NCI-H146 treated with DMSO at 0.1 percent for 48 hours (cell line): ENCODE measurements at regions not wholly inside any gene's neighbourhood (a gene's known extent, or its start where the extent isn't known, plus 50 kb on each side); places are given as distances from the start of the nearest gene placed in this dataset.

Experiments
- DNase-seq: peaks from one replicate; lab custom pipeline; 2025; ENCODE audit not compliant: unreplicated experiment; lab: John Stamatoyannopoulos, UW

DNA sequence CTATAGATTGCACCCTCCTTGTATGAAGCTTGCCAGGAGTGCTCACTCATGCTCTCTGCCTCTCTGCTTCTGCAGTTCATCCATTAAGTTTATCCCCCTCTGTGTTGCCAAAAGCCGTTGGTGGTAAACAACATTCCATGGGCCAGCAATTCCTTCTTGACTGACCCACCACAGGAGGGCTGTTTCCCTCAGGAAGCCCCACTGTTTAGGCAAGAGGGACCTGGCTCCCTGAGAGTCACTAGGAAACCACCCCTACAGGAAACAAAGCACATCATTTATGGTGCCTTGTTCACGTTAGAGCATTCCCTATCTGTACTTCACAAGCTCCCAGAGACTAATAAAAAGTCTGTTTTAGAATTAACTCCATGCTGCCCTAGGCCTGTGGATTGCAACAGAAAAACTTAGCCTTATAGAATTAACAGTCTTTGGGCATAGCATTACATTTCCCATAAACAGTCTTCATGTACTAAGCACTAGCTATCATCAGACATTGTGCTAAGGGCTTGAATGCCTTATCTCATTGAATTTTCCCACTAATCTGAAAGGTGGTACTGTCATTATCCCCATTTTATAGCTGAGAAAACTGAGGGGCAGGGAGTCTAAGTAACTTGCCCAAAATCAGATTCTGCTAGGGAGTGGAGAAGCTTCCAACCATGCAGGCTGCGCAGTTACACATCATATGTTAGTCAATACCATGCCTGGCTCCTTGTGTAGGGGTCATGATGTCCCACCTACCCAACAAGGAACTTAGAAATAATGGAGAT lies 149.9 kb downstream of the SHQ1 start:
- no peak for DNase-seq

DNA sequence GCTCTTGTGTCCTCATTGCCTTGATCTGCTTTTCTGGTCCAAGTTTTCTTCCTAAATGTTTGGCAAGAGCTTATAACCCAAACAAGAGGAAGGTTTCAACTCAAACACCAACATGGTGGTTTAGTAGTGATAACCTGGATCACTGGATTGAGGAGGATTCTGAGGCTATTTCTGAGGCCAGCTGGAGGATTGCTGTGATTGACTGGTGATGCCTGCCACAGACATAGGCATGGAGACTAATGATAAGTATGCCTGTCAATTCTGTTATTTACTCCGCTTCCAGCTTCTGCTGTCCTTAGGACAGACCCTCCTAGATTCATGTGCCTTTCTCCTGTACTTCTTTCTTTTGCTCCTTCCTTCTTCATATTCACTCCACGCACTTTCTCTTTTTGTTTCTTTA lies 150.5 kb downstream of the SHQ1 start:
- no peak for DNase-seq

DNA sequence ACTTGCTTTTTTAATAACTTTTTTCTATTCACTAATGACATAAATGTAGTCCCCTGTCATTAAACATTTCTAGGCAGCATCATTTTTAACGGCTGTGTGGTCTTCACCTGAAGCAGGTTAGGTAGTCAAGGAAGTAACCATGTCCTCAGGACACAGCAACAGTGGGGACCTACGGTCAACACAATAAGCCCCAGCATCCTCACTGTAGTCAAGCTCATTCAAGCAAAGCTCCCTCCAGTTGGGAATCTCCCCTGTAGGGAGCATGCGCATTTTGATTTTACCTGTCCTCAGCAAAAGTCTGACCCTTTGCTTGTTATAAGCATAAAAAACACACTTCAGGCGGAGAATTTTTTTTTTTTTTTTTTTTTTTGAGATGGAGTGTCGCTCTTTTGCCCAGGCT lies 151.4 kb downstream of the SHQ1 start:
- no peak for DNase-seq

DNA sequence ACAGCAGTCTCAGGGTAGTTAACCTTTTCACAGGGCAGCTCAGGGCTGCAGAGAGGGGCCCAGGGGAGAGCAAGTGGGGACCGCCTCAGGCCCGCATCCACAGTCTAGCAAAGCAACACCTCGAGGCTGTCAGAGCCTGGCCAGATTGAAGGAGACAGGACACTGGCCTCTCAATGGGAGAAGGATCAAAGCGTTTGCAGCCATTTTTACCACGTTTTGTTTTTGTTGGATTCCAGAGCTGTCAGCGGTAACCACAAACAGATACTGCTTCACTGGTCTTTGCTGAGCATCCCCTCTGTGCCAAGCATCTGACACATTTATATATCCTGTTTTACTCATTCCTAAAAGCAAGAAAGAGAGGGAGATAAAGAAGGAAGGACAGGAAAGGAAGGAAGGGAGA lies 153.8 kb downstream of the SHQ1 start:
- DNase-seq: no peak

DNA sequence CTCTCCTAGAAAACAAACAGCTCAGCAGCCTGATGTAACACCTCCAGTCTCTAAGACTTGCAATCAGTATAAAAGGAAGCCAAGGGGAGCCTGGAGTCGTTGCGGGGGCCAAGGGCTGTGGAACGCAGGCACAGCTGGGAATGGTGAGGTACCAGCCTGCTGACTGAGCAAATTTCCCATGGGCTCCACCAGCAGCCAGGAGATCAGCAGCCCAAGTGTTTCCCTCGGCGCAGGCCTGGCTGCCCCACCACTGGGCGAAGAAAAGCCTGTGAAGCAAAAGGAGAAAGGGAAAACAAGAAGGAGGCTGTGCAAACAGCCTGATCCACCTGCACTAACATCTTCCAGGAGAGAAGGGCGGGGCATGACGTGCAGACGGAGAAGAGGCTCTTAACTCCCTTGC lies 155.3 kb downstream of the SHQ1 start:
- DNase-seq: no peak

DNA sequence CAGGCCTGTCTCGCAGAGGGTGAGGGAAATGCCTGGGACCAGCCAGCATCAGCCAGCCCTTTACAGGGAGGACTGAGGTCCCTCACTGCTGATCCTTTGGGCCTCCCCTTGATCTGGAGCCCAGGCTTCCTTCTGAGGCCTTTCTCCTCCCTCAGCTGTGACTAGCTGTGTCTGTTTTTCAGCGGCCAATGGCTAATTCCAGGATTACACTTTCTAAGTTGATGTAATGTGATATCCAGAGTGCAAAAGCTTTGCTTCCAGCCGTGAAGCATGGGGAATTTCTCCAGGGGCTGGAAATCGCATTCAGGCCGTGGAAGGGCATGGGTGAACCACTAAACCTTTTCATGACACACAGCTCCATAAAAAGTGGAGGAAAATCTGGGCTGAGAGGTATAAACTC lies 157.6 kb downstream of the SHQ1 start:
- DNase-seq: no peak

DNA sequence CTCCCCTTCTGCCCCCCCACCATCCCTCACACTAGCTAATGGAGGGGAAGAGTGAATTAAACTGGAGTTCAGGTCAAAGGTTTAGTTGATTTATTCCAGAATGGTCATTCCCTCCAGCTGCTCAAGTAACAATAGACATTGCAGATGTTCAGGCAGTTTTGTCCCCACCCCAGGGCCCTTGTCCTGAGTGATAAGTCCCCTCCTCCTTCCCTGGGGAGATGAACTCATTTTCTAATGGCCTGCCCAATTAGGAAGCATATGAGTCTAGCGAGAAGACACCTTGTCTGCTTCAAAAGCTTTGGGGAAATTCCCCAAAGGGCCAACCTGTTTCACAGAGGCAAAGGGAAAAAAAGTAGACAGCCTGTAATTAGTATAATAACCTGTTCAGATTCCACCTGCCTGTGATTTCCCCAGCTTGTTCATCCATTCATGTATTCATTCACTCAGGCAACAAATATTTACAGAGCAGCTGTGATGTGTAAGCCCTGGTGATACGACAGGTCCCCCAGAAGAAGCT lies 165.3 kb downstream of the SHQ1 start:
- peak; percentile 92 for DNase-seq

DNA sequence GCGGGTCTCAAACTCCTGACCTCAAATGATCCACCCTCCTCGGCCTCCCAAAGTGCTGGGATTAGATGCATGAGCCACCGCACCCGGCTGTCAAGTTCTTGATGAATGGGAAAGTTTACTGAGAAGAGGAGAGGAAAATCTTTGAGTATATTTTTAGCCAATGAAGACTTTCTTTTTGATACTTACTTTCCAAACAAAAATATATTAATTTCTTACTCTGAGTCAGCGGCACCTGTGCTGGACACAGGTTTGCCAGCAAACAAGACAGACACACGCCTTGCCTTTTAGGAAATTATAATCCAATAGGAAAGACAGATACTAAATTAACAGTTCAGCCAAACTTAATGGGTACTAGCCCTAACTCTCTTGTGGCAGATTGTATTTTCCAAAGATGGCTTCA lies 166.6 kb downstream of the SHQ1 start:
- no peak for DNase-seq

DNA sequence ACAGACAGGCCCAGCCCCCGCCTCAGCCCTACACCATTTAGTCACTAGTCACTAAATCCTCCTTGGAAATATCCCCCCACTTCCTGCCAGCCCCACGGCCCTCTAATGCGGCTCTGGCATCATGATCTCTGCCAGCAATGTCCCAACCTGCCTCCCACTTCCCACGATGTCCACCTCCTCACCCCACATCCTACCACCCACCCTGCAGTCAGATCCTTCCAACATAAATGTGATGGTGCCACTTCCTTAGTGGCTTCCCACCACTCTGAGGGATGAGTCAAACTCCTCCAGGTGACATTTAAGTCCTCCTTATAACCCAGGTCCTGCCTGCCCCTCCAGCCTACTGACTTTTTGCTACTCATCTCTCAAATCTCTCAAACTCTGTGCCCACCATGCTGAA lies 167.5 kb downstream of the SHQ1 start:
- no peak for DNase-seq

DNA sequence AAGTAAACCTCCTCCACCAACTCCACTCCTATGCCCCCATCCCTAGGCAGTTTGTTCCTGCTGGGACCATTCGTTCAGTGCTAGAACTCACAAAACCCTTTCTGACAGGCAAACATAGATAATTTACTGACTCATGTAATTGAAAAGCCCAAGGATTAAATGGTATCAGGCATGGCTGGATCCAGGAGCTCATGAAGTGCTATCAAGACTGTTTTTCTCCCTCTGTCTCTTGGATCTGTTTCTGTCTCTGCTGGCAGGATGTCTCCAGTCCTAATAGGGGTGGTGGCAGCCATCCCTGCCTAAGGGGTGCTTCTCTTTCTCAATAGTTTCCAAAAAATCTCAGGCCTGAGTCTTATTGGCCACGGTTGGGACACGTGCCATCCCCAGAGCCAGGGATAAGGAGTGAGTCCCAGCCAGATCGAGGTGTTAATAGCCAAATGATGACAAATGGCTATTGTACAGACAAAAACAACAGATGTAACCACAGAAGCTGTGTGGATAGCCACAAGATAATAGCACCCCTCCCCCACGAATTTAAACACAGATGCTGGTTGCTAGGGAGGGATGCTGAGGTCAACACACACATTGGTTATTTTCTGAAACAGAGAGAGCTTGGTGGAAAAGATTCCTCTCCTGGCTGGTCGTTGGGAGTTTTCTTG lies 168.6 kb downstream of the SHQ1 start:
- DNase-seq: peak; percentile 71

DNA sequence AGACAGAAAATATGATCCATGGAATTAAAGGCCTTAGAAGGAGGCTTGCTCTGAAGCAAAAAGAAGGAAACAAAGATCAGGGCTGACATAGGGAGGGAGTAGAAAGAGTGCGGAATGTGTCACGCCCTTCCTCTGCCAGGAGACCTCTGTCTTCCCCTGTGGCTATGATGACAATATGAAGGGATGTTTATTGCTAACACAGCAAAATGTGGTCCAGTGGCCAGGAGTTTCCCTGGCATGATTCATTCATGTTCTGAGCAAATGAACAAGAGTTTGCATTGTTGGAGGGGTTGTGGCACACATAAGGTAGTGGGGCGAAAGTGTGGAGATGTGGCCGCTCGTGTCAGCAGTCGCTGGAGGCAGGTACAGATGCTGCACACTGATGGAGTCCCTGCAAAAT lies 169.4 kb downstream of the SHQ1 start:
- DNase-seq: no peak

DNA sequence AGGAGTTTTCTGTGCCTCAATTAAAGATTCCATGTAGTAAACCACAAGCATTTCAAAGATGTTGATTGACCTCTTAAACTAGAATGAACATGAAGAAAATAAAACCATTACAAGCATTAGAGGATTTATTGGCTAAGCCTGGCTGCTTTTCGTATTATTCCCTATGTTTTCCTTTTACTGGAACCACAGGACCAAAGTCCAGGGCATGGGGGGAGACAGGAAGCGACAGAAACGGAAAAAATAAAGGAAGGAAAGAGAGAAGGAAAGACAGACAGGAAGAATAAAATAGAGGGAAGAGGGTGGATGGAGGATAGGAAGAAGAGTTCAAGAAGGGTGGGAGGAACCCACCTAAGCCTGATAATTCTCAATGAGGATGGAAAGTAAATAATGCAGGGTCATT lies 169.9 kb downstream of the SHQ1 start:
- DNase-seq: no peak

DNA sequence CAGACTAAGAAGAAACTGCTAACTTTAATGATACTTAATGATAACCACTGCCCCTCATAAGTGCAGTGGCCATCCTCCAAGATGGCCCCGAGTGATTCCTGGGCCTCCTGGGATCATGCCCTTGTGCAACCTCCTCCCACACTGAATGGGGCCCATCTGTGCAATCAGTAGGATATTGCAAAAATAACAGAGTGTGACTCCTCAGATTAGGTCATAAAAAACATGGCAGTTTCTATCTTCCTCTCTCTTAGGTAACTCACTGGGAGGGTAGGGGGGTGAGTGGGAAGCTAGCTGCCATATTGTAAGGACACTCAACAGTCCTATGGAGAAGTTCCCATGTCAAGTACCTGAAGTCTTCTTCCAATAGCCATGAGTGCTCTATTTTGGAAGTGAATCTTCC lies 173.0 kb downstream of the SHQ1 start:
- no peak for DNase-seq

DNA sequence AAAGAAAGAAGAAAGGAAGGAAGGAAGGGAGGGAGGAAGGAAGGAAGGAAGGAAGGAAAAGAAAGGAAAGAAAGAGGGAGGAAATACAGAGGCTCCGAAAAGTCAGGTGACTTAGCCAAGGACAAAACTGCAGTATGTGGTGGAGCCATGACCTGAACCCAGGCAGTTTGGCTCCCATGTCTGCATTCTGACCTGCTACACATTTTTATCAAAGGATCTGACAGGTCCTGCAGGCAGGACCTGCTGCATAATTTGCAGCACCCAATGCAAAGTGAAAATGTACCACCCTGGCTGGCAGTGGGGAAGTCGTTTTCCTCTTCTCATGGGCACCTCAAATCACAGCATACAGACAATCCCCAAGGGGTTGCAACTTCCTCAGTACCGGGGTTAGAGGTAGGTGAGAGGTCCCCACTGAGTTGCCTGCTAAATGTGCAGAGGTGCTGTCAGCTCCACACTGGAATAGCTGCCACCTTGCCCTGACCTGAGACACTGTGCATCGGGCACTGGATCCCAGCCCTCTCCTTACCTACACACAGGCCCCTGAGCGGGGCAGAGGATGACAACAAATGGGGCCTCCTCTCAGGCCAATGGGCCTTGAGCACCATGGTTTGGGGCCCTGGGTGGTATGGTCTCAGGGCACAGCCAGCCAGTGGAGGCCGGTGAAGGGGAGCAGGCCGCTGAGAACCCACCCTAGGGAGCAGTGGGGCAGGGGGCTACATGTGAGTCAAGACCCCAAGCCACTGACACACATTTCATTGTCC lies 175.1 kb downstream of the SHQ1 start:
- DNase-seq: no peak

DNA sequence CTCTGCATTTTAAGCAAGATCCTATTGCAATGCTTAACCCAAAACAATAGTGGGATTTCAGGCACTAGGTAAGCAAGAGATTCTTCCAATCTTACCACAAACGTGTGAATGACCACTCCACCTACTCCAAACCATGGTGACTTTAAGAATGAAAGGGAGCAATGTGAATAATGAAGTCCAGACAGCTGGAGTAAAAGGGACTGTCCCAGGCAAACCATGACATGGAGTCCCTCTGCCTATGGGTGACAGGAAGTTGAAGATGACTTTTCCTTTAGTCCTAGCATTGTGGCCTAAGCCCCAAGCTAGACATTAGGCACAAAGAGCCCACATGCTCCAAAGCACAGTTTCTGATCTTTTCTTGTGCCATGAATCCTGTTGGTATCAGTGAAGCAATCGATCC lies 179.0 kb downstream of the SHQ1 start:
- DNase-seq: no peak

DNA sequence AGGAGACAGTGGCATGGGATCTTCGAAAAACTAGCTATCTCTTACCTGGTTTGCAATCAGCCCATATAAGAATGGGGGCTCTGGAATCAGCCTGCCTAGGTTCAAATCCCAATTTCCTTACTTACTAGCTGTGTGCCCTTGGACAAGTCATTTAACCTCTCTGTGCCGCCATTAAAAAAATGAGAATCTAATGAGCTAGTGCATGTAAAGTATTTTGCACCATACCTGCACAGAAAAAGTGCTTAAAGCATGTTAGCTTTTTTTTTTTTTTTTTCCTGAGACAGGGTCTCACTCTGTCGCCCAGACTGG lies 181.8 kb downstream of the SHQ1 start:
- no peak for DNase-seq

DNA sequence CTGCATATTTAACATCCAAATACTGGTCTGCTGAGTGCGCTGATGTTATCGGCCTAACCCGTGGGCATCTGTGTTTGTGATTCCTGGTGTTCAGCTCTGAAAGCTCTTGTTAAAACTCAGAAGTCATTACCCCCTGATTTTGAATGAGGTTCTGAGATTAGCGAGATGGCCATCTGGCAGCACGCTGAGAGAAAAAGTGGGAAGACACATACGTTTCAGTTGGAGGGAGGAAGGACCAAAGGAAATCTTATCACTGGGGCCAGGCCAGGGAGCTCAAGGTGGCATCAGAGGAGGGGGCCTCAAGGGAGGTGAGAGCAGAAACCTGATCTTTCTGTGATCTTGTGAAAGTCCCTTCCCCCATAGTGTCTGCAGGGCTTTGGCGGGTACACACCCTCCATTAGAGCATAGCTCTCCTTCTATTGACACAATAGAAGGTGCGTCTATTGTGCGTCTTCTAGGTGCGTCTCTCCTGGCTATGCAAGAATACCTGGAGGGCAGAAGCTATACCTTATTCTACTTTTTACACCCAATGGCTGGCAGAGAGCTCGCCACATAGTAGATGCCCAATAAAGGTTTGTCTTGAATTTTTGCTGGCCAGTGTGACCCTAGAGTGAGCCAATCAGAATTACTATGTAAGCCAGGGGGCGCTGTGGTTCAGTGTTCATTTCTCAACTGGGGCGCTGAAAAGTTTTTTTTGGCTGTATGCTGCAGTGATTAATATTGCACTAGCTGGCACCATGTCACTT lies 182.4 kb downstream of the SHQ1 start:
- DNase-seq: no peak

DNA sequence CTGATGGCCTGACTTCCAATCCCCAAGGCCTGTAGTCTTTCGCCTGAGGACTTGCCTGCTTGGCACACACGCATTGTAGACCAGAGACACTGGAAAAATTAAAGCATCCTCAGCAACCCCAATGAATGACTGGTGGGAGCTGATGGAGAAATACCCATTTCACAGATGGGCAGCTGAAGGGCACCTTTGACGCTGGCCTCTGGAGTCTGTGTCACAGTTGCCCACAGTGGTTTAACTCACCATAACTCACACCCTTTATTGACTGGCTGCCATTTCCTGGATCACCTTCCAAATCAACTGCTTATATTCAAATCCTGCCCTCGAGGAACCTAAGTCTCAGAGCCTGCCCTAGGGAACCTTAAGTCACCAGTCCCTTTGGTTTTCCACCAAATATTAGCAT lies 183.1 kb downstream of the SHQ1 start:
- no peak for DNase-seq

DNA sequence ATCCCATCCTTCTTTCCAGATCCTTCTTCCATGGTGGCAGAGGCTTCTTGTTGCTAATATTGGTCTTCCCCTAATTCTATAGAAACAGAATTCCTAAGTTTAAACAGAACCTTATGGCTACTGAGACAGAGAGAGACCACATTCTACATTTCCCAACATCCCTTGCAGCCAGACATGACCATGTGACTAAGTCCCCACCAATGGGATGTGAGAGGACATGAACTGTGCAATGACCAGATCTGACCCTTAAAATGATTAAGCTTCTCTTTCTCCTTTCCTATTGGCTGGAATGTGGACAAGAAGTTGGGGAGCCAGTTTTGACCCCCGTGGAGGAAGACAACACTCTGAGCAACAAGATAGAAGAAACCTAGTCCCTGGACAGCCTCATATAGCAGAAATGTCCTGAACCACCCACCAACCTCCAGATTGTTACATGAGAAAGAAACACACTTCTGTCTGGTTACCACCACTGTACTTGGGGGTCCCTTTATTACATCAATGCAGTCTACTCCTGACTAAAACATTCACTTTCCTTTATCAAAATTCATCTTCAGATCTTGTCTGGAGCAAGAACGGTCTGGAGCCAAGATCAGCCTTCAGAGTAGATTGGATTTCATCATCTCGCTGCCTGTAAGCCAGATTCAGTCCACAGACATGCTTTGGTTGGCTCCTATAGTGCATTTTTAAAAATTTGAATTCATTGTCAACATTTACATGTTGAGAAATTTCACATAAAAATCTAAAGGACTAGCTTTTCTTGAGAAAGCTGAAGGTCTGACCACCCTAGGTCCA lies 183.9 kb downstream of the SHQ1 start:
- DNase-seq: no peak

DNA sequence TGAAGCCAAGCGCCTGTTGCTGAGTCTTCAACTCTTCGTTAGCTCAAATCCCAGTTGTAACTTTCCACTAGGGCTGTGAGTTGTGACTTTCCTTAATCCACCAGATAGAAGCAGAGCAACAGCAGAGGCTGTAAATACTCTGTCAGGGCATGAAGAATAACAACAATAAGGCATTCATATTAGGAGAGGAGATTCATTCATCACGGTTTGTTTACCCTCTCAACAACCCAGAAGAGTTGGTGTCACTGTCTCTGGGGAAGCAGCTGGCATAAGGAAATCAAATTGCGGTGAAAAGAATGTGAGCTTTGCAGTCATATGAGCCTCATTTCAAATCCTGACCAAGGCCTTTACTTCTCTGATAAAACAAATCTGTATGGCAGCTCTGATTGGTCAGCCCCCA lies 184.8 kb downstream of the SHQ1 start:
- no peak for DNase-seq

DNA sequence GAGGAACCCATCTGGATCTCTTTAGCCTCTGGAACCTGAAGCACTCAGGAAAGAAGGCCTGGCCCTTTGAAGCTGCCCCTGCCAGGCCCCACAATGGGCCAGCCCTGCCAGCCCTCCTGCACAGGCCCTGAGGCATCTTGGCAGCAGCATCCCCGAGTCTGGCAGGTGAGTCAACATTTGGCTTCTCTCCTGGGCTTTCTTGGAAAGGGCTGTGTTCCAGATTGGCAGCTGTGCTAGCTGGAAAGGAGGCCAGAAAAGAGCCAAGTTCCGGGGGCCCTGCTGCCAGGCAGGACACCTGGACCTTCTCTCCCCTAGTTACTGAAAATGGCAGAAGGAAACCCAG lies 187.2 kb downstream of the SHQ1 start:
- peak; percentile 51 for DNase-seq
